Ovary (tissue), 7 donors: ENCODE measurements at regions not wholly inside any gene's neighbourhood (a gene's known extent, or its start where the extent isn't known, plus 50 kb on each side); places are given as distances from the start of the nearest gene placed in this dataset.

Experiments used
- DNase-seq, 5 donors: peaks; one replicate each; pipeline ENCODE4 v3.0.0-alpha.2; 2019 to 2020
- H3K27ac ChIP-seq, 2 donors: fragments of 200-600 bp; one replicate each; pipeline versions ENCODE4 v1.5.1 to v1.8.0; 2019 to 2022
- H3K27me3 ChIP-seq: fragments of 200-600 bp; one replicate; pipeline ENCODE4 v1.8.0; 2022
- H3K36me3 ChIP-seq: fragments of 200-600 bp; sonication (generic); one replicate; pipeline ENCODE4 v1.5.1; 2019
- H3K4me1 ChIP-seq: one replicate; pipeline ENCODE4 v1.8.1; 2013; ENCODE audit warnings: mild to moderate bottlenecking, moderate library complexity; ENCODE audit not compliant: insufficient read depth
- H3K4me3 ChIP-seq: fragments of 200-600 bp; sonication (generic); one replicate; pipeline ENCODE4 v1.5.1; 2017
- H3K9me3 ChIP-seq, 2 donors: fragments of 200-600 bp in 1 of 2; sonication (generic) in 1 of 2; one replicate each; pipeline versions ENCODE4 v1.5.1 to v1.8.1; 2013 to 2019; ENCODE audit warnings: mild to moderate bottlenecking in 1 of 2, moderate library complexity in 1 of 2
- EP300 ChIP-seq: sonication (generic); formaldehyde crosslinking; IDR thresholded peaks from one replicate; pipeline ENCODE4 v1.6.1; 2017; ENCODE audit warnings: antibody characterized with exemption
- POLR2A ChIP-seq: fragments of 450-650 bp; IDR thresholded peaks from one replicate; pipeline ENCODE4 v1.6.1; 2017; ENCODE audit warnings: antibody characterized with exemption, mild to moderate bottlenecking, moderate library complexity
- WGBS, 3 donors: extraction: QIAGEN DNeasy Blood & Tissue Kit in 1 of 3; methylation state at CpG; one replicate each; pipeline versions ENCODE4 v1.1.5 to v1.1.7; 2013 to 2017; 5-methylcytosine and 5-hydroxymethylcytosine counted together
- intact Hi-C, 4 donors: fragments of 100-400 bp; cut with DNase I; formaldehyde crosslinking; loops; one replicate each; pipeline versions ENCODE4 v1.11.0 to v1.15.1; 2022 to 2023
- TF ChIP-seq, protein P1 (sequence below), 3 donors: fragments of 450-650 bp in 2 of 3; fragments of 200-600 bp in 1 of 3; IDR thresholded peaks; one replicate each; pipeline versions ENCODE4 v1.5.1 to v1.8.0; 2016 to 2022; ENCODE audit warnings: antibody characterized with exemption in 3 of 3, mild to moderate bottlenecking in 1 of 3
- donor health status: DM: no; HTN: no; CAD: no; lungs with moderate emphysema.
- donor health status: DM: no; HTN: no; CAD: no.
- donor health status: Bipolar disorder and iron deficiency.
- donor health status: DM: no; HTN: no; CAD: no.
- donor health status: DM: yes; HTN: yes; CAD: no.

DNA sequence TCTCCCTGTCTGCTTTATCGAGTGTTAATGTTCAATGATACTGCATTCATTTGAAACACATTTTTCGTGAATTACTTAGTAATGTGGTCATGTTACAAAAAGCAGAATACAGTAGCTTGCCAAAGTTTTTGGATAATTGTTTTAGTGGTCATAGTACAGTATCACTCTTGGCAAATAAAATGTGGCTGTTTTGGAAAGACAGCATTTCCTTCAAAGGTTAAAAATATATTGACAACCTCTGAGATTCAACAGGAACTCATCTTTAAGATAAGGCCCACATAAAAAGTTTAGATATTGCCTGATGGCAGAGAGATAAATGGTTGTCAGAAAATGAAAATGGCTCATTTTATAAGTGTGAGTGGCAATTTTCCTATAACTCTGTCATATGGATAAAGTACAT is 297.7 kb upstream of the MAN1A1 start:
- intact Hi-C loops = no loop called here
- 9 to 17% (median 10%) methylated on average over 2 of the region's 2 CpGs for WGBS, 3 donors
- H3K27me3 ChIP-seq = no peaks in the 10 kb centered on the region
- TF ChIP-seq, protein P1, sequence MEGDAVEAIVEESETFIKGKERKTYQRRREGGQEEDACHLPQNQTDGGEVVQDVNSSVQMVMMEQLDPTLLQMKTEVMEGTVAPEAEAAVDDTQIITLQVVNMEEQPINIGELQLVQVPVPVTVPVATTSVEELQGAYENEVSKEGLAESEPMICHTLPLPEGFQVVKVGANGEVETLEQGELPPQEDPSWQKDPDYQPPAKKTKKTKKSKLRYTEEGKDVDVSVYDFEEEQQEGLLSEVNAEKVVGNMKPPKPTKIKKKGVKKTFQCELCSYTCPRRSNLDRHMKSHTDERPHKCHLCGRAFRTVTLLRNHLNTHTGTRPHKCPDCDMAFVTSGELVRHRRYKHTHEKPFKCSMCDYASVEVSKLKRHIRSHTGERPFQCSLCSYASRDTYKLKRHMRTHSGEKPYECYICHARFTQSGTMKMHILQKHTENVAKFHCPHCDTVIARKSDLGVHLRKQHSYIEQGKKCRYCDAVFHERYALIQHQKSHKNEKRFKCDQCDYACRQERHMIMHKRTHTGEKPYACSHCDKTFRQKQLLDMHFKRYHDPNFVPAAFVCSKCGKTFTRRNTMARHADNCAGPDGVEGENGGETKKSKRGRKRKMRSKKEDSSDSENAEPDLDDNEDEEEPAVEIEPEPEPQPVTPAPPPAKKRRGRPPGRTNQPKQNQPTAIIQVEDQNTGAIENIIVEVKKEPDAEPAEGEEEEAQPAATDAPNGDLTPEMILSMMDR (IDR thresholded peaks at IDR 0.05) = no peak
- TF ChIP-seq EP300 (no peak), POLR2A (no peak)
- no peak overlapping the region for H3K27ac ChIP-seq
- no peak overlapping the region for H3K4me3 ChIP-seq
- no peaks in the 10 kb centered on the region for H3K36me3 ChIP-seq
- H3K9me3 ChIP-seq = no peaks in the 10 kb centered on the region
- H3K4me1 ChIP-seq = peaks cover 1% of the 10 kb centered on the region
- DNase-seq = no peak

DNA sequence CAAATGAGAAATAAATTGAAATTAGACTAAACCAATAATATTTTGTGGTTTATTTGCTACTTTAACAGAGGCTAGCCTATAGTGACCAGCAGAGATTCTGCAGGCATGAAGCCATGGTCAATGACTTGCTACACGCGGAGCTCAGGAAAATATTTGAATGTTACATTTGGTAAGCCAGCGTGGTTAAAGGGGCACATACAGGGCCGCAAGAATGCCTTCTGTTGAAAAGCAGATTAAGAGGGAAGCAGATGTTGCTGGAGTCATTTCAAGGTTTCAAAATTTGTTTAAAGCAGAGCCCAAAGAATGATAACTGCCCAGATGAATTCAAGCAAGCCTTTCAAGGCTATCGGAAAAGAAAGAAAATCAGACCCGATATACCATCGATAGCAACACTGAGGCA is 294.3 kb upstream of the MAN1A1 start:
- Histone ChIP-seq H3K9me3 (no peaks in the 10 kb centered on the region), H3K36me3 (no peaks in the 10 kb centered on the region), H3K4me3 (no peak overlapping the region), H3K27me3 (no peaks in the 10 kb centered on the region), H3K4me1 (peaks cover 1% of the 10 kb centered on the region), H3K27ac (no peak overlapping the region)
- TF ChIP-seq, protein P1 (IDR thresholded peaks at IDR 0.05) = no peak
- intact Hi-C loops = no loop called here
- 17 to 63% (median 62%) methylated on average over 7 of the region's 7 CpGs for whole genome bisulfite sequencing, 3 donors
- DNase-seq = no peak

DNA sequence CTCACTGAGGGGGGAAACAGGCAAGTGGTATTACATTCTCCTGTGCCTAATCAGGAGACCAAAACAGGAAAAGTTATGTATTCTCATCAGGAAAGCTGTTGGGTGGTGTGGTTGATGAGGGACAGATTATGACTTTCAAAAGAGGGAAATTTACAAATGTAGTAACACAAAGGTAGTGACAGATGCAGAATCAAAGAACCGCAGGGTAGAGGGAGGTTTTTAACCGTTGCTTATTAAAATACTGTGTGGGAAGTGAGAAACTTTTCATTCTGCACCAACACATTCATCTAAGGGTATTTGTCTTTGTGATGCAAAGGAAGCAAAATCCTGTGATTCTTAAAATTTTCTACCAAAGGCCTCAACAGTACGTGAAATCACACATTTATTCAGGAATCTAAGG is 288.2 kb upstream of the MAN1A1 start:
- intact Hi-C loops = no loop called here
- Histone ChIP-seq H3K27me3 (no peaks in the 10 kb centered on the region), H3K4me3 (no peak overlapping the region), H3K27ac (no peak overlapping the region), H3K36me3 (no peaks in the 10 kb centered on the region), H3K4me1 (no peaks in the 10 kb centered on the region), H3K9me3 (no peaks in the 10 kb centered on the region)
- TF ChIP-seq EP300 (no peak), POLR2A (no peak)
- TF ChIP-seq, protein P1 (IDR thresholded peaks at IDR 0.05) = no peak
- no peak for DNase-seq
- WGBS, 3 donors = 81 to 87% (median 81%) methylated on average over 3 of the region's 3 CpGs

DNA sequence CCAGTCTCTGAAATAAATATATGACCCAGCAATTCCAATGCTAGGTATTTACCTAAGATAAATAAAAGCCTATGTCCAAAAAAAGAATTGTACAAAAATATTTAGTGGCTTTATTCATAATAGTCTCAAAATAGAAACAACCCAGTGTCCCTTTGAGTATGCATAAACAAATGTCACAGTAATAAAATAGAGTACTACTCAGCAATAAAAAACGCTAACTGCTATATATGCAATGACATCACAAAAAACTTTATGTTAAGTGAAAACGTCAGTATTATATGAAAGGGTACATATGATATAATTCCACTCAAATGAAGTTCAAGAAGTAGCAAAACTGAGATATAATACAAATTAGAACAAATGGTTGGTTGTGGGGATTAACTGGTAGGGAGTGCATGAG is 286.5 kb upstream of the MAN1A1 start:
- Histone ChIP-seq H3K4me3 (no peak overlapping the region), H3K9me3 (no peaks in the 10 kb centered on the region), H3K27me3 (no peaks in the 10 kb centered on the region), H3K36me3 (no peaks in the 10 kb centered on the region), H3K4me1 (no peaks in the 10 kb centered on the region), H3K27ac (no peak overlapping the region)
- intact Hi-C loops = no loop called here
- no peak for DNase-seq
- no peak for TF ChIP-seq EP300
- TF ChIP-seq, protein P1 (IDR thresholded peaks at IDR 0.05) = no peak
- TF ChIP-seq POLR2A = no peak
- 91% methylated on average over 2 of the region's 2 CpGs for WGBS, 3 donors

DNA sequence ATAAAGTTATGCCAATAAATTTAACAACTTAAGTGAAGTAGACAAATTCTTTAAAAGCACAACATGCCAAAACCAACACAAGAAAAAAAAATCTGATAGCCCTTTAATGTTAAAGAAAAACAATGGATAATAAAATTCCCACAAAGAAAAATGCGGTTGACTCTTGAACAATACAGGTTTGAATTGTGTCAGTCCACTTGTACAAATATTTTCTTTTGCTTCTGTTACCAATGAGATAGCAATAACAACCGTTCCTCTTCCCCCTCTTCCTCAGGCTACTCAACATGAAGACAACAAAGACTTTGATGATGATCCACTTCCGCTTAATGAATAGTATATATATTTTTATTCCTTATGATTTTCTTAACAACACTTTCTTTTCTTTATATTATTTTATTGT is 283.9 kb upstream of the MAN1A1 start:
- H3K36me3 ChIP-seq = no peaks in the 10 kb centered on the region
- no peaks in the 10 kb centered on the region for H3K4me1 ChIP-seq
- no peaks in the 10 kb centered on the region for H3K27me3 ChIP-seq
- H3K27ac ChIP-seq = no peak overlapping the region
- WGBS, 3 donors = 72 to 91% (median 90%) methylated on average over 3 of the region's 3 CpGs
- H3K4me3 ChIP-seq = no peak overlapping the region
- no peak for DNase-seq
- TF ChIP-seq, protein P1 (IDR thresholded peaks at IDR 0.05) = no peak
- TF ChIP-seq POLR2A (no peak), EP300 (no peak)
- no peaks in the 10 kb centered on the region for H3K9me3 ChIP-seq
- intact Hi-C loops = no loop called here
